OCI-LY1 (cell line): ENCODE measurements at regions not wholly inside any gene's neighbourhood (a gene's known extent, or its start where the extent isn't known, plus 50 kb on each side); places are given as distances from the start of the nearest gene placed in this dataset.

Source experiments
- H2AFZ ChIP-seq: fragments of 200-600 bp; sonication (generic), shearing (Covaris generic); 2 replicates; pipeline ENCODE4 v1.6.0; 2014; ENCODE audit warnings: antibody characterized with exemption, mild to moderate bottlenecking, low read length
- H3F3A ChIP-seq: fragments of 200-600 bp; sonication (generic), shearing (Covaris generic); 2 replicates; pipeline ENCODE4 v1.6.0; 2014; ENCODE audit warnings: mild to moderate bottlenecking, antibody characterized with exemption, low read length, moderate library complexity; ENCODE audit not compliant: insufficient read depth
- H3K27ac ChIP-seq: fragments of 200-600 bp; sonication (generic); 2 replicates; pipeline ENCODE4 v1.5.1; 2014; ENCODE audit warnings: low read length, mixed run types, mild to moderate bottlenecking, low read depth; ENCODE audit not compliant: poor library complexity, severe bottlenecking
- H3K27me3 ChIP-seq: fragments of 200-600 bp; sonication (generic); 2 replicates; pipeline ENCODE4 v1.6.0; 2014; ENCODE audit warnings: antibody characterized with exemption, mild to moderate bottlenecking, low read length, moderate library complexity; ENCODE audit not compliant: insufficient read depth
- H3K36me3 ChIP-seq: fragments of 200-600 bp; sonication (generic); 2 replicates; pipeline ENCODE4 v1.6.1; 2014; ENCODE audit warnings: mild to moderate bottlenecking, antibody characterized with exemption, low read length, moderate library complexity, mixed read lengths; ENCODE audit not compliant: insufficient read depth
- H3K4me1 ChIP-seq: fragments of 200-600 bp; sonication (generic); 2 replicates; pipeline ENCODE4 v1.5.1; 2014; ENCODE audit warnings: mild to moderate bottlenecking, low read length, moderate library complexity; ENCODE audit not compliant: insufficient read depth, severe bottlenecking
- H3K4me2 ChIP-seq: fragments of 200-600 bp; sonication (generic), shearing (Covaris generic); 2 replicates; pipeline ENCODE4 v1.6.1; 2014; ENCODE audit warnings: low read length
- H3K4me3 ChIP-seq: fragments of 200-600 bp; sonication (generic); 2 replicates; pipeline ENCODE4 v1.5.1; 2014; ENCODE audit warnings: low read length, low read depth, mild to moderate bottlenecking, mixed read lengths; ENCODE audit not compliant: poor library complexity, severe bottlenecking
- H3K79me2 ChIP-seq: fragments of 200-600 bp; shearing (Covaris generic); 2 replicates; pipeline ENCODE4 v1.6.1; 2016; ENCODE audit warnings: mixed run types, low read length, mixed read lengths; ENCODE audit not compliant: insufficient read depth
- H3K9ac ChIP-seq: fragments of 200-600 bp; sonication (generic), shearing (Covaris generic); 2 replicates; pipeline ENCODE4 v1.6.1; 2014; ENCODE audit warnings: mild to moderate bottlenecking, low read length, mixed read lengths
- H3K9me2 ChIP-seq: fragments of 200-600 bp; sonication (generic), shearing (Covaris generic); 2 replicates; pipeline ENCODE4 v1.6.1; 2014; ENCODE audit warnings: low read depth, mild to moderate bottlenecking, low read length, mixed read lengths
- H3K9me3 ChIP-seq: fragments of 200-600 bp; shearing (Covaris generic); 2 replicates; pipeline ENCODE4 v1.6.1; 2014; ENCODE audit warnings: low read length, mixed read lengths
- H4K20me1 ChIP-seq: fragments of 200-600 bp; sonication (generic), shearing (Covaris generic); 2 replicates; pipeline ENCODE4 v1.6.0; 2016; ENCODE audit warnings: mild to moderate bottlenecking, low read length; ENCODE audit not compliant: insufficient read depth
- EZH2 ChIP-seq: fragments of 200-600 bp; sonication (generic), shearing (Covaris generic); IDR thresholded peaks from 2 replicates; pipeline ENCODE4 v1.8.0; 2017; ENCODE audit warnings: borderline replicate concordance, mixed run types, mild to moderate bottlenecking, antibody characterized with exemption, low read length, moderate library complexity, mixed read lengths
- TF ChIP-seq, protein P1 (sequence below): fragments of 200-600 bp; sonication (generic), shearing (Covaris generic); IDR thresholded peaks from 2 replicates; pipeline ENCODE4 v1.5.1; 2017; ENCODE audit warnings: mild to moderate bottlenecking, antibody characterized with exemption, low read length, moderate library complexity, mixed read lengths

DNA sequence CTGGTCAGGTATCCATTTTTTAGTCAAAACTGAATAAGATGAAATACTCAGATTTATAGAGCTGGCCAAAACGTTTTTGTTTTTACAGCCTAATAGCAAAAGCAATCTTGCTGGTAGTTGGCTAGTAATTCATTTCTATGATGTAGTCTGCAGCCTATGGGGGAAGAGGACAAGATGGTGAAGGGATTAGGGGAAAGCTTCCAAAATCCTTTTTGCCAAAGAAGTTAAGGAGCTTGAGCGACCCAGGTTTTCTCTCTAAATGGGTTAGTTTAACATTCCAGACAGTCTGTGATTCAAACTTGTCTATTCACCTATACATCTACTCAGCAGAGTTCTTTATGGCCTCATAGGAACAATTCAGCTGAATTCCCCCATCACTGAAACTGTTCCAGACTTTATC lies 89.8 kb upstream of the SPRY1 start:
- H2AFZ ChIP-seq: no peak overlapping the region
- no peak overlapping the region for H3K4me3 ChIP-seq
- no peaks in the 10 kb centered on the region; the same call in 1 of the 2 replicates for H3F3A ChIP-seq
- H3K9ac ChIP-seq: no peak overlapping the region
- TF ChIP-seq, protein P1, sequence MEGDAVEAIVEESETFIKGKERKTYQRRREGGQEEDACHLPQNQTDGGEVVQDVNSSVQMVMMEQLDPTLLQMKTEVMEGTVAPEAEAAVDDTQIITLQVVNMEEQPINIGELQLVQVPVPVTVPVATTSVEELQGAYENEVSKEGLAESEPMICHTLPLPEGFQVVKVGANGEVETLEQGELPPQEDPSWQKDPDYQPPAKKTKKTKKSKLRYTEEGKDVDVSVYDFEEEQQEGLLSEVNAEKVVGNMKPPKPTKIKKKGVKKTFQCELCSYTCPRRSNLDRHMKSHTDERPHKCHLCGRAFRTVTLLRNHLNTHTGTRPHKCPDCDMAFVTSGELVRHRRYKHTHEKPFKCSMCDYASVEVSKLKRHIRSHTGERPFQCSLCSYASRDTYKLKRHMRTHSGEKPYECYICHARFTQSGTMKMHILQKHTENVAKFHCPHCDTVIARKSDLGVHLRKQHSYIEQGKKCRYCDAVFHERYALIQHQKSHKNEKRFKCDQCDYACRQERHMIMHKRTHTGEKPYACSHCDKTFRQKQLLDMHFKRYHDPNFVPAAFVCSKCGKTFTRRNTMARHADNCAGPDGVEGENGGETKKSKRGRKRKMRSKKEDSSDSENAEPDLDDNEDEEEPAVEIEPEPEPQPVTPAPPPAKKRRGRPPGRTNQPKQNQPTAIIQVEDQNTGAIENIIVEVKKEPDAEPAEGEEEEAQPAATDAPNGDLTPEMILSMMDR: no peak
- TF ChIP-seq EZH2: no peak
- H3K4me1 ChIP-seq: peaks cover 24% of the 10 kb centered on the region
- no peaks in the 10 kb centered on the region for H4K20me1 ChIP-seq
- no peaks in the 10 kb centered on the region for H3K27me3 ChIP-seq
- no peaks in the 10 kb centered on the region for H3K9me2 ChIP-seq
- H3K4me2 ChIP-seq: no peak overlapping the region
- no peaks in the 10 kb centered on the region for H3K36me3 ChIP-seq
- no peaks in the 10 kb centered on the region for H3K9me3 ChIP-seq
- H3K27ac ChIP-seq: no peak overlapping the region
- H3K79me2 ChIP-seq: no peaks in the 10 kb centered on the region

- Histone ChIP-seq H3K9me3 (no peaks in the 10 kb centered on the region), H3K4me2 (no peak overlapping the region), H3K9me2 (no peaks in the 10 kb centered on the region), H3K9ac (no peak overlapping the region), H2AFZ (no peak overlapping the region), H3F3A (no peaks in the 10 kb centered on the region; the same call in 1 of the 2 replicates), H3K4me3 (no peak overlapping the region), H3K36me3 (no peaks in the 10 kb centered on the region), H4K20me1 (no peaks in the 10 kb centered on the region), H3K79me2 (no peaks in the 10 kb centered on the region), H3K27ac (no peak overlapping the region), H3K27me3 (no peaks in the 10 kb centered on the region), H3K4me1 (peaks cover 24% of the 10 kb centered on the region)
- no peak for TF ChIP-seq EZH2
- TF ChIP-seq, protein P1: no peak
Observed at GRCh38 chr4:123308667-123309066, 87.9 kb upstream of the SPRY1 start.

- no peak overlapping the region for H2AFZ ChIP-seq
- TF ChIP-seq, protein P1: no peak
- TF ChIP-seq EZH2: no peak
- no peaks in the 10 kb centered on the region for H3K4me1 ChIP-seq
- H3K27me3 ChIP-seq: no peaks in the 10 kb centered on the region
- no peak overlapping the region for H3K4me2 ChIP-seq
- H3K79me2 ChIP-seq: no peaks in the 10 kb centered on the region
- H3K36me3 ChIP-seq: peaks cover 8% of the 10 kb centered on the region
- H3K9ac ChIP-seq: no peak overlapping the region
- no peaks in the 10 kb centered on the region for H3K9me3 ChIP-seq
- H3K4me3 ChIP-seq: no peak overlapping the region
- no peaks in the 10 kb centered on the region for H3K9me2 ChIP-seq
- H3F3A ChIP-seq: no peaks in the 10 kb centered on the region
- H4K20me1 ChIP-seq: no peaks in the 10 kb centered on the region
- no peak overlapping the region for H3K27ac ChIP-seq
Observed at GRCh38 chr4:123312116-123312515, 84.5 kb upstream of the SPRY1 start.
